ENCODE measurements at regions not wholly inside any gene's neighbourhood (a gene's known extent, or its start where the extent isn't known, plus 50 kb on each side); places are given as distances from the start of the nearest gene placed in this dataset.
A peak's percentile ranks its signal among the peaks of the same experiment; 100 is the strongest.

GRCh38 chr20:11581271-11581670, 336.4 kb upstream of the BTBD3 start:
- H3K9me3 ChIP-seq: no peaks in the 10 kb centered on the region
- no peak overlapping the region for H3K4me3 ChIP-seq
- H3K27me3 ChIP-seq: no peaks in the 10 kb centered on the region
- 68% methylated on average over 2 of the region's 2 CpGs for WGBS
- intact Hi-C loops (cut with DNase I): no loop called here
- no peak for DNase-seq (ENCODE audit: extremely low spot score)
- no peak overlapping the region for H3K27ac ChIP-seq (replicated peaks in 1 of 4)
- no peaks in the 10 kb centered on the region for H3K36me3 ChIP-seq
- TF ChIP-seq CTCF (IDR thresholded peaks at IDR 0.05) (no peak), POLR2A (IDR thresholded peaks at IDR 0.05; ENCODE audit: low read depth) (no peak), POLR2AphosphoS5 (IDR thresholded peaks at IDR 0.05) (no peak), EP300 (IDR thresholded peaks at IDR 0.05) (no peak)
- no peaks in the 10 kb centered on the region for H3K4me1 ChIP-seq

GRCh38 chr20:11582060-11582459, 335.6 kb upstream of the BTBD3 start:
- no peaks in the 10 kb centered on the region for H3K27me3 ChIP-seq
- no peak for DNase-seq (ENCODE audit: extremely low spot score)
- no peak overlapping the region for H3K27ac ChIP-seq (replicated peaks in 1 of 4)
- TF ChIP-seq CTCF (IDR thresholded peaks at IDR 0.05) (no peak), EP300 (IDR thresholded peaks at IDR 0.05) (no peak)
- WGBS: 50% methylated on average over 2 of the region's 2 CpGs
- H3K4me1 ChIP-seq: no peaks in the 10 kb centered on the region
- H3K9me3 ChIP-seq: no peaks in the 10 kb centered on the region
- intact Hi-C loops (cut with DNase I): no loop called here
- no peaks in the 10 kb centered on the region for H3K36me3 ChIP-seq
- H3K4me3 ChIP-seq: no peak overlapping the region

- WGBS: 29% methylated on average over 3 of the region's 3 CpGs
- intact Hi-C loops (cut with DNase I): no loop called here
- Histone ChIP-seq H3K27me3 (no peaks in the 10 kb centered on the region), H3K27ac (replicated peaks in 1 of 4) (no peak overlapping the region), H3K4me3 (no peak overlapping the region), H3K9me3 (no peaks in the 10 kb centered on the region), H3K4me1 (no peaks in the 10 kb centered on the region), H3K36me3 (no peaks in the 10 kb centered on the region)
- no peak for DNase-seq (ENCODE audit: extremely low spot score)
- TF ChIP-seq POLR2A (IDR thresholded peaks at IDR 0.05; ENCODE audit: low read depth) (no peak), CTCF (IDR thresholded peaks at IDR 0.05) (peak in 1 of 3 experiments; percentile 11), EP300 (IDR thresholded peaks at IDR 0.05) (no peak)
Measured at GRCh38 chr20:11585752-11586352, 331.8 kb upstream of the BTBD3 start.

GRCh38 chr20:11588875-11589274, 328.8 kb upstream of the BTBD3 start:
- no peaks in the 10 kb centered on the region for H3K36me3 ChIP-seq
- no peak overlapping the region for H3K27ac ChIP-seq (replicated peaks in 1 of 4)
- TF ChIP-seq POLR2AphosphoS5 (IDR thresholded peaks at IDR 0.05) (no peak), POLR2A (IDR thresholded peaks at IDR 0.05; ENCODE audit: low read depth) (no peak), CTCF (IDR thresholded peaks at IDR 0.05) (no peak), EP300 (IDR thresholded peaks at IDR 0.05) (no peak)
- H3K27me3 ChIP-seq: no peaks in the 10 kb centered on the region
- H3K4me3 ChIP-seq: no peak overlapping the region
- peaks cover 0 to 7% (median 0%) of the 10 kb centered on the region in 4 donors for H3K9me3 ChIP-seq
- intact Hi-C loops (cut with DNase I): no loop called here
- no peak for DNase-seq (ENCODE audit: extremely low spot score)
- 61% methylated on average over 4 of the region's 4 CpGs for WGBS
- H3K4me1 ChIP-seq: no peaks in the 10 kb centered on the region

- intact Hi-C loops (cut with DNase I): no loop called here
- no peak for DNase-seq (ENCODE audit: extremely low spot score)
- Histone ChIP-seq H3K36me3 (no peaks in the 10 kb centered on the region), H3K27ac (replicated peaks in 1 of 4) (no peak overlapping the region), H3K27me3 (no peaks in the 10 kb centered on the region), H3K4me1 (no peaks in the 10 kb centered on the region), H3K4me3 (no peak overlapping the region), H3K9me3 (peaks cover 0 to 7% (median 0%) of the 10 kb centered on the region in 4 donors)
- TF ChIP-seq CTCF (IDR thresholded peaks at IDR 0.05): no peak
- TF ChIP-seq EP300 (IDR thresholded peaks at IDR 0.05): no peak
- TF ChIP-seq POLR2AphosphoS5 (IDR thresholded peaks at IDR 0.05): no peak
- TF ChIP-seq POLR2A (IDR thresholded peaks at IDR 0.05; ENCODE audit: low read depth): no peak
Measured at GRCh38 chr20:11591965-11592364, 325.7 kb upstream of the BTBD3 start.
